H1 (cell line): ENCODE measurements at regions not wholly inside any gene's neighbourhood (a gene's known extent, or its start where the extent isn't known, plus 50 kb on each side); places are given as distances from the start of the nearest gene placed in this dataset.

ENCODE experiments used
- CTCF ChIA-PET: fragments of 300-600 bp; sonication (Branson Sonifier 250); formaldehyde crosslinking; loops from one replicate; lab custom pipeline; 2021; ENCODE audit not compliant: partially characterized antibody; lab: Charles Lee
- POLR2A ChIA-PET: fragments of 300-600 bp; sonication (Branson Sonifier 250); formaldehyde crosslinking; loops from one replicate; lab custom pipeline; 2021; ENCODE audit warnings: inconsistent platforms; ENCODE audit not compliant: partially characterized antibody; lab: Charles Lee
- DNase-seq, 2 experiments: peaks; one replicate each; pipeline versions ENCODE4 v3.0.0 to v3.0.0-alpha.2; 2010 to 2022; ENCODE audit warnings: low spot score in 2 of 2, low read depth in 1 of 2, mixed read lengths in 1 of 2
- FAIRE-seq: peaks from 2 replicates; lab custom pipeline; 2011; peaks lifted over from hg19 to GRCh38; lab: Jason Lieb, UNC
- H2AFZ ChIP-seq: 2 replicates; pipeline ENCODE4 v1.8.1; 2012; ENCODE audit warnings: low read length, inconsistent platforms
- H2AK5ac ChIP-seq: 2 replicates; pipeline ENCODE4 v1.6.1; 2013; ENCODE audit warnings: low read depth, low read length
- H2BK120ac ChIP-seq: replicated peaks from 2 replicates; pipeline ENCODE3; 2013; ENCODE audit warnings: low read depth, low read length, inconsistent platforms
- H2BK12ac ChIP-seq: 2 replicates; pipeline ENCODE4 v1.6.1; 2013; ENCODE audit warnings: low read depth, low read length
- H2BK15ac ChIP-seq: 2 replicates; pipeline ENCODE4 v1.6.1; 2013; ENCODE audit warnings: low read length
- H2BK20ac ChIP-seq: 2 replicates; pipeline ENCODE4 v1.6.1; 2013; ENCODE audit warnings: low read length
- H2BK5ac ChIP-seq: 2 replicates; pipeline ENCODE4 v1.6.1; 2013; ENCODE audit warnings: low read depth, low read length
- H3K14ac ChIP-seq: 2 replicates; pipeline ENCODE4 v1.6.1; 2013; ENCODE audit warnings: inconsistent platforms; ENCODE audit not compliant: insufficient read length
- H3K18ac ChIP-seq: 2 replicates; pipeline ENCODE4 v1.6.1; 2013; ENCODE audit warnings: low read length; ENCODE audit errors: extremely low read depth
- H3K23ac ChIP-seq: 2 replicates; pipeline ENCODE4 v1.6.1; 2013; ENCODE audit warnings: inconsistent platforms; ENCODE audit not compliant: insufficient read length
- H3K23me2 ChIP-seq: 2 replicates; pipeline ENCODE4 v1.6.1; 2013; ENCODE audit warnings: low read depth, low read length
- H3K27ac ChIP-seq: 2 replicates; pipeline ENCODE4 v1.6.1; 2011; ENCODE audit warnings: low read depth, low read length, inconsistent platforms
- H3K27me3 ChIP-seq, 4 experiments: replicated peaks in 1 of 4; 1 replicate in 1 of 4; 2 replicates in 3 of 4; pipeline versions ENCODE4 v1.6.1 to v1.8.1; 2011 to 2013; ENCODE audit warnings: low read length in 3 of 4, mild to moderate bottlenecking in 3 of 4, inconsistent platforms in 2 of 4, mixed read lengths in 2 of 4, moderate library complexity in 1 of 4; ENCODE audit not compliant: control insufficient read depth in 3 of 4, insufficient read depth in 3 of 4; ENCODE audit errors: extremely low read depth in 1 of 4
- H3K36me3 ChIP-seq, 4 experiments: 2 replicates each; pipeline versions ENCODE4 v1.6.1 to v1.8.1; 2011 to 2013; ENCODE audit warnings: mild to moderate bottlenecking in 4 of 4, low read length in 3 of 4, moderate library complexity in 2 of 4, control low read depth in 1 of 4, inconsistent platforms in 1 of 4; ENCODE audit not compliant: insufficient read depth in 4 of 4, control insufficient read depth in 2 of 4
- H3K4ac ChIP-seq: replicated peaks from 2 replicates; pipeline ENCODE3; 2013; ENCODE audit warnings: low read length, low read depth, mixed read lengths, inconsistent platforms; ENCODE audit not compliant: insufficient read length
- H3K4me1 ChIP-seq, 4 experiments: replicated peaks in 1 of 4; 1 replicate in 1 of 4; 2 replicates in 3 of 4; pipeline versions ENCODE4 v1.6.1 to v1.8.1; 2011 to 2013; ENCODE audit warnings: low read length in 3 of 4, inconsistent platforms in 2 of 4, mixed read lengths in 1 of 4; ENCODE audit not compliant: insufficient read depth in 4 of 4, control insufficient read depth in 3 of 4
- H3K4me2 ChIP-seq, 2 experiments: 2 replicates each; pipeline versions ENCODE4 v1.6.1 to v1.8.1; 2011 to 2013; ENCODE audit warnings: low read depth in 2 of 2, low read length in 2 of 2, control low read depth in 1 of 2, inconsistent platforms in 1 of 2, mild to moderate bottlenecking in 1 of 2; ENCODE audit not compliant: insufficient read depth in 1 of 2
- H3K4me3 ChIP-seq, 4 experiments: fragments of 200-600, 300-600 bp in 1 of 4; sonication (generic), shearing (Covaris generic), sonication (Bioruptor Twin) in 1 of 4; 2 replicates each; pipeline versions ENCODE4 v1.5.1 to v1.8.1; 2011 to 2016; ENCODE audit warnings: low read length in 4 of 4, low read depth in 3 of 4, control low read depth in 2 of 4, inconsistent platforms in 2 of 4, mild to moderate bottlenecking in 2 of 4, mixed read lengths in 1 of 4, moderate library complexity in 1 of 4; ENCODE audit not compliant: insufficient read depth in 2 of 4; ENCODE audit errors: extremely low read depth in 1 of 4
- H3K56ac ChIP-seq: replicated peaks from 2 replicates; pipeline ENCODE3; 2013; ENCODE audit warnings: low read depth, mild to moderate bottlenecking, mixed read lengths, low read length, inconsistent platforms; ENCODE audit not compliant: insufficient read length
- H3K79me1 ChIP-seq: 2 replicates; pipeline ENCODE4 v1.6.1; 2013; ENCODE audit warnings: low read depth, low read length, control low read depth
- H3K79me2 ChIP-seq, 2 experiments: 2 replicates each; pipeline versions ENCODE4 v1.6.1 to v1.8.1; 2012 to 2013; ENCODE audit warnings: low read length in 2 of 2, mild to moderate bottlenecking in 2 of 2, inconsistent platforms in 1 of 2; ENCODE audit not compliant: insufficient read depth in 2 of 2, control insufficient read depth in 1 of 2
- H3K9ac ChIP-seq, 4 experiments: replicated peaks in 1 of 4; 1 replicate in 1 of 4; 2 replicates in 3 of 4; pipeline versions ENCODE4 v1.6.1 to v1.8.1; 2011 to 2013; ENCODE audit warnings: low read depth in 3 of 4, low read length in 3 of 4, control low read depth in 2 of 4, mild to moderate bottlenecking in 2 of 4, moderate library complexity in 2 of 4, inconsistent platforms in 1 of 4; ENCODE audit errors: extremely low read depth in 1 of 4
- H3K9me3 ChIP-seq, 2 experiments: 2 replicates each; pipeline versions ENCODE4 v1.6.1 to v1.8.1; 2012 to 2013; ENCODE audit warnings: mild to moderate bottlenecking in 2 of 2, moderate library complexity in 2 of 2, control low read depth in 1 of 2, inconsistent platforms in 1 of 2, low read depth in 1 of 2, low read length in 1 of 2, mixed read lengths in 1 of 2; ENCODE audit not compliant: insufficient read depth in 2 of 2
- H4K20me1 ChIP-seq, 2 experiments: replicated peaks in 1 of 2; 2 replicates each; pipeline versions ENCODE3 to v1.8.1; 2011 to 2013; ENCODE audit warnings: inconsistent platforms in 2 of 2, low read length in 2 of 2, mild to moderate bottlenecking in 1 of 2; ENCODE audit not compliant: insufficient read depth in 2 of 2, control insufficient read depth in 1 of 2
- H4K5ac ChIP-seq: 2 replicates; pipeline ENCODE4 v1.6.1; 2013; ENCODE audit warnings: low read length, low read depth, mixed read lengths, inconsistent platforms; ENCODE audit not compliant: insufficient read length
- H4K8ac ChIP-seq: 2 replicates; pipeline ENCODE4 v1.8.0; 2013; ENCODE audit warnings: mild to moderate bottlenecking, moderate library complexity, low read length, inconsistent platforms; ENCODE audit not compliant: insufficient read depth; ENCODE audit errors: extremely low read depth
- H4K91ac ChIP-seq: replicated peaks from 2 replicates; pipeline ENCODE3; 2013; ENCODE audit warnings: low read length, mixed read lengths, inconsistent platforms; ENCODE audit not compliant: insufficient read length
- ATF2 ChIP-seq: IDR thresholded peaks from 2 replicates; pipeline ENCODE4 v1.6.1; 2012; ENCODE audit warnings: low read length, inconsistent platforms
- CTBP2 ChIP-seq: IDR thresholded peaks from 2 replicates; pipeline ENCODE4 v1.7.0; 2011; ENCODE audit warnings: borderline replicate concordance, mild to moderate bottlenecking, moderate library complexity, mixed read lengths, low read length; ENCODE audit not compliant: insufficient read depth, insufficient read length
- EGR1 ChIP-seq: IDR thresholded peaks from 2 replicates; pipeline ENCODE4 v1.6.1; 2011; ENCODE audit warnings: low read depth, low read length, borderline replicate concordance
- MAFK ChIP-seq: IDR thresholded peaks from 2 replicates; pipeline ENCODE4 v1.6.1; 2012; ENCODE audit warnings: low read depth, mild to moderate bottlenecking, improper control_type of control experiment, low read length
- POLR2A ChIP-seq, 2 experiments: IDR thresholded peaks; 1 replicate in 1 of 2; 2 replicates in 1 of 2; pipeline ENCODE4 v1.6.1; 2011; ENCODE audit warnings: low read depth in 2 of 2, low read length in 2 of 2, mild to moderate bottlenecking in 2 of 2; ENCODE audit errors: control extremely low read depth in 1 of 2
- SIRT6 ChIP-seq: IDR thresholded peaks from one replicate; pipeline ENCODE4 v1.7.1; 2012; ENCODE audit warnings: low read length, inconsistent platforms
- SP2 ChIP-seq: IDR thresholded peaks from 2 replicates; pipeline ENCODE4 v1.6.1; 2012; ENCODE audit warnings: mild to moderate bottlenecking, low read length, inconsistent platforms
- WGBS, 2 experiments: shearing (Covaris generic) in 1 of 2; methylation state at CpG; one replicate each; pipeline versions ENCODE4 v1.1.6 to v1.1.7; 2013 to 2015; ENCODE audit warnings: low lambda C conversion rate in 2 of 2, mixed read lengths in 2 of 2, inconsistent platforms in 1 of 2, low coverage in 1 of 2, missing lambda C conversion rate in 1 of 2; ENCODE audit not compliant: insufficient replicate concordance in 2 of 2, insufficient coverage in 1 of 2, insufficient read length in 1 of 2; ENCODE audit errors: extremely low coverage in 1 of 2, missing lambda C conversion rate in 1 of 2; 5-methylcytosine and 5-hydroxymethylcytosine counted together

DNA sequence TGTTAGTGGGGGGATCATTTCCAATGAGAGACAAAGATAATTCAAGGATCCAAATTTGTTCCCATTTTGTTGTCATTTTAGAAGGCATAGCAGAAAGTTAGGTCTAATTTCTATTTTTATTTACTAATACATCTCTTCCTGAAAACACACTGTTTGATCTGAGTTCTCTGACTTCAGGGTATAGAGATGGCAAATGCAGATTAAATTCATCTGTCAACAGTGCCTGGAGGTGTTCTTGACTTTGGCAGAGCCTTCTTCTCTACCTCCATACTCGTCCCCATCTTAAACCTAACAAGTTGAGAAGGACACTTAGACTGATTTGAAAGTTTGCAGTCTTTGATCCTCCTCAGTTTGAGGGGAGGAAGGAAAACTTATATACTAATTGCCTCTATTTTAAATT, 308.2 kb downstream of the SOX2 start:
- H3K4me2 ChIP-seq = no peak overlapping the region
- H3K18ac ChIP-seq = no peak overlapping the region
- no peak overlapping the region for H2AK5ac ChIP-seq
- H3K14ac ChIP-seq = no peak overlapping the region
- CTCF ChIA-PET = no interaction called here
- no peak overlapping the region for H2BK12ac ChIP-seq
- H4K20me1 ChIP-seq = no peaks in the 10 kb centered on the region
- no peak overlapping the region for H2AFZ ChIP-seq
- POLR2A ChIA-PET = no interaction called here
- no peaks in the 10 kb centered on the region for H3K79me2 ChIP-seq
- no peak overlapping the region for H3K4me3 ChIP-seq
- H3K23me2 ChIP-seq = no peaks in the 10 kb centered on the region
- no peak overlapping the region for H2BK15ac ChIP-seq
- H3K36me3 ChIP-seq = no peaks in the 10 kb centered on the region
- H3K4ac ChIP-seq = no peak overlapping the region
- no peak overlapping the region for H4K91ac ChIP-seq
- no peak overlapping the region for H3K9ac ChIP-seq
- H3K9me3 ChIP-seq = no peaks in the 10 kb centered on the region
- no peak overlapping the region for H3K56ac ChIP-seq
- DNase-seq (no peak), FAIRE-seq (no peak)
- H4K5ac ChIP-seq = no peak overlapping the region
- no peak overlapping the region for H3K23ac ChIP-seq
- H4K8ac ChIP-seq = no peak overlapping the region
- no peak overlapping the region for H3K27ac ChIP-seq
- no peak overlapping the region for H2BK5ac ChIP-seq
- WGBS, 2 experiments = 81% methylated on average over 1 of the region's 1 CpG; no CpG with 5 or more reads in 1 of the 2 experiments
- H2BK20ac ChIP-seq = no peak overlapping the region
- no peaks in the 10 kb centered on the region for H3K79me1 ChIP-seq
- no peaks in the 10 kb centered on the region for H3K4me1 ChIP-seq
- H2BK120ac ChIP-seq = no peak overlapping the region
- H3K27me3 ChIP-seq = no peaks in the 10 kb centered on the region
- TF ChIP-seq ATF2 (no peak), POLR2A (IDR thresholded peaks at IDR 0.05; ENCODE audit: control extremely low read depth in 1 of 2, low read depth in 2 of 2, low read length in 2 of 2) (no peak), SP2 (no peak), CTBP2 (no peak), EGR1 (no peak), MAFK (no peak), SIRT6 (no peak)
- TF ChIP-seq, all 59 proteins: peak for 0
